Suprapubic skin (tissue), 3 donors: ENCODE measurements at regions not wholly inside any gene's neighbourhood (a gene's known extent, or its start where the extent isn't known, plus 50 kb on each side); places are given as distances from the start of the nearest gene placed in this dataset.

Source experiments
- CTCF ChIP-seq, 2 donors: fragments of 200-600 bp in 1 of 2; fragments of 450-650 bp in 1 of 2; sonication (generic) in 1 of 2; IDR thresholded peaks; one replicate each; pipeline ENCODE4 v1.5.1; 2016 to 2019; ENCODE audit warnings: antibody characterized with exemption in 2 of 2, mild to moderate bottlenecking in 1 of 2, moderate library complexity in 1 of 2
- POLR2AphosphoS5 ChIP-seq, 3 donors: sonication (generic); formaldehyde crosslinking; IDR thresholded peaks; one replicate each; pipeline ENCODE4 v1.6.1; 2017; ENCODE audit warnings: antibody characterized with exemption in 3 of 3

GRCh38 chr5:155726267-155726666 is 600.7 kb upstream of the SGCD start:
- TF ChIP-seq CTCF (IDR thresholded peaks at IDR 0.05) (no peak), POLR2AphosphoS5 (IDR thresholded peaks at IDR 0.05) (no peak)
